GM12878 (cell line): ENCODE measurements at regions not wholly inside any gene's neighbourhood (a gene's known extent, or its start where the extent isn't known, plus 50 kb on each side); places are given as distances from the start of the nearest gene placed in this dataset.

Experiments used
- ATAC-seq: fragments of 200-7000 bp; cut with Tn5 transposase; 3 replicates; pipeline ENCODE4 v1.9.1; 2020; ENCODE audit warnings: mild to moderate bottlenecking, moderate library complexity
- BruUV-seq: library from RNA; stranded (reverse); fragments of 400-500 nt; replicated peaks from 2 replicates; lab custom pipeline; 2021; lab: Mats Ljungman, UMichigan
- CTCF ChIA-PET: fragments of 300-600 bp; sonication (Branson Sonifier 250); formaldehyde crosslinking; extraction: SDS; loops from one replicate; lab custom pipeline; 2021; ENCODE audit warnings: inconsistent platforms; lab: Yijun Ruan, JAX
- POLR2A ChIA-PET: fragments of 350-600 bp; formaldehyde crosslinking; extraction: SDS; loops from one replicate; lab custom pipeline; 2021; ENCODE audit warnings: inconsistent platforms; lab: Charles Lee
- RAD21 ChIA-PET: fragments of 300-600 bp; sonication (Branson Sonifier 250); formaldehyde crosslinking; loops from one replicate; lab custom pipeline; 2023; ENCODE audit warnings: antibody characterized with exemption; ENCODE audit not compliant: unreplicated experiment; lab: Charles Lee
- SMC1A ChIA-PET: fragments of 300-600 bp; sonication (Branson Sonifier 250); formaldehyde crosslinking; loops from one replicate; lab custom pipeline; 2023; ENCODE audit not compliant: unreplicated experiment, uncharacterized antibody; lab: Charles Lee
- DNase-seq: peaks from one replicate; pipeline ENCODE4 v3.0.0-alpha.2; 2011; ENCODE audit warnings: low read depth, low spot score
- FAIRE-seq: peaks from 3 replicates; lab custom pipeline; 2011; peaks lifted over from hg19 to GRCh38; lab: Jason Lieb, UNC
- H2AFZ ChIP-seq: 2 replicates; pipeline ENCODE4 v1.6.0; 2011; ENCODE audit warnings: low read depth, low read length, control low read depth; ENCODE audit not compliant: control insufficient read depth
- H3K27ac ChIP-seq: 2 replicates; pipeline ENCODE4 v1.5.1; 2011; ENCODE audit warnings: control low read depth; ENCODE audit not compliant: control insufficient read depth, insufficient read depth
- H3K27me3 ChIP-seq, 2 experiments: replicated peaks in 1 of 2; 2 replicates each; pipeline versions ENCODE4 v1.6.0 to v1.6.1; 2011; ENCODE audit warnings: low read length in 1 of 2; ENCODE audit not compliant: control insufficient read depth in 2 of 2, insufficient read depth in 2 of 2
- H3K36me3 ChIP-seq, 2 experiments: 2 replicates each; pipeline ENCODE4 v1.5.1; 2011; ENCODE audit warnings: low read length in 1 of 2; ENCODE audit not compliant: control insufficient read depth in 2 of 2, insufficient read depth in 2 of 2
- H3K4me1 ChIP-seq: 2 replicates; pipeline ENCODE4 v1.6.1; 2011; ENCODE audit warnings: mild to moderate bottlenecking, low read length, moderate library complexity, mixed read lengths; ENCODE audit not compliant: control insufficient read depth, insufficient read depth
- H3K4me2 ChIP-seq: 2 replicates; pipeline ENCODE4 v1.6.0; 2011; ENCODE audit warnings: control low read depth; ENCODE audit not compliant: control insufficient read depth, insufficient read depth
- H3K4me3 ChIP-seq: fragments of 200-600 bp; sonication (generic); 2 replicates; pipeline ENCODE4 v1.5.1; 2016
- H3K79me2 ChIP-seq: 2 replicates; pipeline ENCODE4 v1.6.0; 2011; ENCODE audit warnings: low read length; ENCODE audit not compliant: control insufficient read depth, insufficient read depth
- H3K9ac ChIP-seq: 2 replicates; pipeline ENCODE4 v1.8.0; 2011; ENCODE audit warnings: low read length, control low read depth, mixed read lengths; ENCODE audit not compliant: control insufficient read depth, insufficient read depth
- H3K9me3 ChIP-seq: replicated peaks from 3 replicates; pipeline ENCODE4 v1.5.1; 2011; ENCODE audit warnings: mild to moderate bottlenecking, low read length; ENCODE audit not compliant: control insufficient read depth, insufficient read depth
- H4K20me1 ChIP-seq: 2 replicates; pipeline ENCODE4 v1.6.0; 2011; ENCODE audit not compliant: control insufficient read depth, insufficient read depth
- ASH2L ChIP-seq: fragments of 300-600, 200-600 bp; sonication (generic); IDR thresholded peaks from 2 replicates; pipeline ENCODE4 v1.6.1; 2017; ENCODE audit warnings: low read depth, mild to moderate bottlenecking, borderline replicate concordance
- E4F1 ChIP-seq: fragments of 450-650 bp; IDR thresholded peaks from 2 replicates; pipeline ENCODE4 v1.6.1; 2018; ENCODE audit warnings: borderline replicate concordance, mild to moderate bottlenecking; ENCODE audit not compliant: partially characterized antibody
- EED ChIP-seq: sonication (generic); IDR thresholded peaks from 2 replicates; pipeline ENCODE4 v1.6.1; 2016; ENCODE audit warnings: antibody characterized with exemption, low read depth
- GABPA ChIP-seq: IDR thresholded peaks from 2 replicates; pipeline ENCODE4 v1.6.1; 2014; ENCODE audit warnings: antibody characterized with exemption, low read depth, mild to moderate bottlenecking, inconsistent platforms
- GATAD2B ChIP-seq: fragments of 450-650 bp; conservative IDR thresholded peaks from 2 replicates; pipeline ENCODE4 v1.6.1; 2017; ENCODE audit warnings: low read depth, mild to moderate bottlenecking, moderate library complexity
- IRF4 ChIP-seq: IDR thresholded peaks from 2 replicates; pipeline ENCODE4 v1.6.1; 2011; ENCODE audit warnings: low read depth, low read length
- MTA3 ChIP-seq: IDR thresholded peaks from 2 replicates; pipeline ENCODE4 v1.6.1; 2012; ENCODE audit warnings: low read length, inconsistent platforms, borderline replicate concordance
- MXI1 ChIP-seq: fragments of 150-350 bp; IDR thresholded peaks from 2 replicates; pipeline ENCODE4 v1.6.1; 2011; ENCODE audit warnings: low read depth, mild to moderate bottlenecking, inconsistent platforms, low read length, improper control_type of control experiment
- NR2F1 ChIP-seq: fragments of 450-650 bp; conservative IDR thresholded peaks from 2 replicates; pipeline ENCODE4 v1.6.1; 2017; ENCODE audit warnings: mild to moderate bottlenecking
- RCOR1 ChIP-seq: conservative IDR thresholded peaks from 2 replicates; pipeline ENCODE4 v1.6.1; 2012; ENCODE audit warnings: low read depth, low read length, improper control_type of control experiment
- RUNX3 ChIP-seq: IDR thresholded peaks from 2 replicates; pipeline ENCODE4 v1.6.1; 2012; ENCODE audit warnings: low read length, inconsistent platforms
- SMC3 ChIP-seq: IDR thresholded peaks from 2 replicates; pipeline ENCODE4 v1.6.1; 2011; ENCODE audit warnings: low read length, improper control_type of control experiment, borderline replicate concordance
- STAT1 ChIP-seq: fragments of 450-650 bp; conservative IDR thresholded peaks from 2 replicates; pipeline ENCODE4 v1.6.1; 2014; ENCODE audit warnings: antibody characterized with exemption, mild to moderate bottlenecking
- WGBS: methylation state at CpG from one replicate; pipeline ENCODE4 v1.1.6; 2016; ENCODE audit warnings: low lambda C conversion rate; ENCODE audit not compliant: insufficient replicate concordance, insufficient coverage; ENCODE audit errors: missing lambda C conversion rate; 5-methylcytosine and 5-hydroxymethylcytosine counted together
- in situ Hi-C: fragments of 300-500 bp; cut with MboI; formaldehyde crosslinking; loops from 9 replicates; pipeline ENCODE4 v1.14.3; 2018; ENCODE audit warnings: mixed read lengths
- intact Hi-C: fragments of 100-400 bp; cut with micrococcal nuclease; formaldehyde crosslinking; loops from one replicate; pipeline ENCODE4 v1.14.2; 2022; ENCODE audit not compliant: unreplicated experiment
- TF ChIP-seq, protein P1 (sequence below): fragments of 450-650 bp; formaldehyde crosslinking; IDR thresholded peaks from 2 replicates; pipeline ENCODE4 v1.4.0; 2020; ENCODE audit warnings: mild to moderate bottlenecking, moderate library complexity

- TF ChIP-seq STAT1: no peak
- TF ChIP-seq RUNX3: peak; percentile 41; the same call in 1 of the 2 replicates
- TF ChIP-seq MTA3: no peak
- 0 out of 2 replicates have a peak, but pooled peaks have one; percentile 17 for TF ChIP-seq EED
- no peak for TF ChIP-seq ASH2L
These were observed 330.4 kb downstream of the LPIN1 start (continued) for GRCh38 chr2:12076810-12077209.

GRCh38 chr2:12080360-12080759, 333.9 kb downstream of the LPIN1 start:
- Histone ChIP-seq H3K27ac (no peak overlapping the region), H3K27me3 (no peaks in the 10 kb centered on the region), H3K4me1 (peaks cover 9% of the 10 kb centered on the region; the same call in 1 of the 2 replicates), H3K4me2 (no peak overlapping the region), H3K79me2 (no peaks in the 10 kb centered on the region), H3K4me3 (no peak overlapping the region), H3K9me3 (no peaks in the 10 kb centered on the region; the same call in 2 of the 3 replicates), H3K36me3 (no peaks in the 10 kb centered on the region; a peak in 1 of 4 replicates), H4K20me1 (no peaks in the 10 kb centered on the region), H2AFZ (no peak overlapping the region), H3K9ac (no peak overlapping the region)
- intact Hi-C loops (no loop called here), in situ Hi-C loops (no loop called here)
- FAIRE-seq (no peak), DNase-seq (no peak), ATAC-seq (no peak)
- no peak for TF ChIP-seq GABPA
- no peak for TF ChIP-seq SMC3
- no peak for TF ChIP-seq GATAD2B
- no peak for TF ChIP-seq RCOR1
- TF ChIP-seq MXI1: no peak
- TF ChIP-seq STAT1: no peak
- no peak for TF ChIP-seq E4F1
- TF ChIP-seq, protein P1, sequence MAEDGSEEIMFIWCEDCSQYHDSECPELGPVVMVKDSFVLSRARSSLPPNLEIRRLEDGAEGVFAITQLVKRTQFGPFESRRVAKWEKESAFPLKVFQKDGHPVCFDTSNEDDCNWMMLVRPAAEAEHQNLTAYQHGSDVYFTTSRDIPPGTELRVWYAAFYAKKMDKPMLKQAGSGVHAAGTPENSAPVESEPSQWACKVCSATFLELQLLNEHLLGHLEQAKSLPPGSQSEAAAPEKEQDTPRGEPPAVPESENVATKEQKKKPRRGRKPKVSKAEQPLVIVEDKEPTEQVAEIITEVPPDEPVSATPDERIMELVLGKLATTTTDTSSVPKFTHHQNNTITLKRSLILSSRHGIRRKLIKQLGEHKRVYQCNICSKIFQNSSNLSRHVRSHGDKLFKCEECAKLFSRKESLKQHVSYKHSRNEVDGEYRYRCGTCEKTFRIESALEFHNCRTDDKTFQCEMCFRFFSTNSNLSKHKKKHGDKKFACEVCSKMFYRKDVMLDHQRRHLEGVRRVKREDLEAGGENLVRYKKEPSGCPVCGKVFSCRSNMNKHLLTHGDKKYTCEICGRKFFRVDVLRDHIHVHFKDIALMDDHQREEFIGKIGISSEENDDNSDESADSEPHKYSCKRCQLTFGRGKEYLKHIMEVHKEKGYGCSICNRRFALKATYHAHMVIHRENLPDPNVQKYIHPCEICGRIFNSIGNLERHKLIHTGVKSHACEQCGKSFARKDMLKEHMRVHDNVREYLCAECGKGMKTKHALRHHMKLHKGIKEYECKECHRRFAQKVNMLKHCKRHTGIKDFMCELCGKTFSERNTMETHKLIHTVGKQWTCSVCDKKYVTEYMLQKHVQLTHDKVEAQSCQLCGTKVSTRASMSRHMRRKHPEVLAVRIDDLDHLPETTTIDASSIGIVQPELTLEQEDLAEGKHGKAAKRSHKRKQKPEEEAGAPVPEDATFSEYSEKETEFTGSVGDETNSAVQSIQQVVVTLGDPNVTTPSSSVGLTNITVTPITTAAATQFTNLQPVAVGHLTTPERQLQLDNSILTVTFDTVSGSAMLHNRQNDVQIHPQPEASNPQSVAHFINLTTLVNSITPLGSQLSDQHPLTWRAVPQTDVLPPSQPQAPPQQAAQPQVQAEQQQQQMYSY (CRISPR knock-in tag): no peak
- no peak for TF ChIP-seq ASH2L
- TF ChIP-seq NR2F1: no peak
- no peak for TF ChIP-seq IRF4
- POLR2A ChIA-PET: no interaction called here
- CTCF ChIA-PET: interaction anchor here (0.6 kb wide), 2 partner anchors 106 to 697 kb away, joined by 3 to 4 read pairs; no protein-coding TSS in a partner anchor
- WGBS: 96% methylated on average over 4 of the region's 4 CpGs
- RAD21 ChIA-PET: no interaction called here
- no TSS peak for BruUV-seq
- SMC1A ChIA-PET: interaction anchor here (0.6 to 1.2 kb wide), 4 partner anchors 34 to 63 kb away, joined by 3 to 4 read pairs (median 4); no protein-coding TSS in a partner anchor
